GM23248 (cell line): ENCODE measurements at regions not wholly inside any gene's neighbourhood (a gene's known extent, or its start where the extent isn't known, plus 50 kb on each side); places are given as distances from the start of the nearest gene placed in this dataset.
"Not testable (repeated sequence)": the region's sequence is repeated elsewhere in the genome, so short reads cannot be mapped to it uniquely, and the experiment has no call there.

Experiments used
- DNase-seq: peaks from one replicate; pipeline ENCODE4 v3.0.0-alpha.2; 2015
- H2AFZ ChIP-seq: fragments of 200-600 bp; sonication (generic); 2 replicates; pipeline ENCODE4 v1.6.1; 2016; ENCODE audit warnings: antibody characterized with exemption
- H3F3A ChIP-seq: fragments of 200-600 bp; sonication (generic); 2 replicates; pipeline ENCODE4 v1.6.1; 2016; ENCODE audit warnings: mild to moderate bottlenecking, antibody characterized with exemption, mixed run types; ENCODE audit not compliant: insufficient read depth
- H3K27ac ChIP-seq: fragments of 200-600 bp; sonication (generic); 2 replicates; pipeline ENCODE4 v1.5.1; 2016; ENCODE audit warnings: mild to moderate bottlenecking
- H3K27me3 ChIP-seq: fragments of 200-600 bp; sonication (generic); replicated peaks from 2 replicates; pipeline ENCODE4 v1.6.1; 2016; ENCODE audit warnings: mild to moderate bottlenecking; ENCODE audit not compliant: insufficient read depth
- H3K36me3 ChIP-seq: fragments of 200-600 bp; sonication (generic); 2 replicates; pipeline ENCODE4 v1.6.1; 2016; ENCODE audit warnings: low read depth, mild to moderate bottlenecking
- H3K4me1 ChIP-seq: fragments of 200-600 bp; sonication (generic); 2 replicates; pipeline ENCODE4 v1.6.1; 2016; ENCODE audit warnings: mild to moderate bottlenecking; ENCODE audit not compliant: insufficient read depth
- H3K4me2 ChIP-seq: fragments of 200-600 bp; sonication (generic); one replicate; pipeline ENCODE4 v1.6.1; 2016; ENCODE audit warnings: mild to moderate bottlenecking; ENCODE audit not compliant: unreplicated experiment
- H3K4me3 ChIP-seq: fragments of 200-600 bp; sonication (generic); 2 replicates; pipeline ENCODE4 v1.5.1; 2016; ENCODE audit warnings: mild to moderate bottlenecking
- H3K79me2 ChIP-seq: fragments of 200-600 bp; sonication (generic); 2 replicates; pipeline ENCODE4 v1.6.1; 2016; ENCODE audit warnings: mild to moderate bottlenecking; ENCODE audit not compliant: insufficient read depth
- H3K9ac ChIP-seq: fragments of 200-600 bp; sonication (generic); 2 replicates; pipeline ENCODE4 v1.6.1; 2016; ENCODE audit warnings: mild to moderate bottlenecking
- H3K9me2 ChIP-seq: fragments of 200-600 bp; sonication (generic); 2 replicates; pipeline ENCODE4 v1.6.1; 2016; ENCODE audit warnings: mixed run types, mild to moderate bottlenecking, moderate library complexity; ENCODE audit not compliant: insufficient read depth
- H3K9me3 ChIP-seq: fragments of 200-600 bp; sonication (generic); one replicate; pipeline ENCODE4 v1.6.1; 2017; ENCODE audit warnings: low read depth
- H4K20me1 ChIP-seq: fragments of 200-600 bp; sonication (generic); 2 replicates; pipeline ENCODE4 v1.6.0; 2016; ENCODE audit not compliant: insufficient read depth
- EZH2 ChIP-seq: fragments of 200-600 bp; sonication (generic); IDR thresholded peaks from 2 replicates; pipeline ENCODE4 v1.6.1; 2018; ENCODE audit warnings: antibody characterized with exemption, mild to moderate bottlenecking; ENCODE audit not compliant: insufficient read depth, poor library complexity, severe bottlenecking
- EZH2phosphoT487 ChIP-seq: fragments of 200-600 bp; sonication (generic); IDR thresholded peaks from 2 replicates; pipeline ENCODE4 v1.6.1; 2018; ENCODE audit warnings: antibody characterized with exemption, moderate library complexity, mild to moderate bottlenecking, low read depth; ENCODE audit not compliant: insufficient read depth
- WGBS, 2 experiments: methylation state at CpG; one replicate each; pipeline ENCODE4 v1.1.6; 2015 to 2017; ENCODE audit warnings: low lambda C conversion rate in 2 of 2, low coverage in 1 of 2; ENCODE audit errors: missing lambda C conversion rate in 2 of 2; 5-methylcytosine and 5-hydroxymethylcytosine counted together
- in situ Hi-C: fragments of 300-500 bp; cut with MboI; formaldehyde crosslinking; loops from 2 replicates; pipeline ENCODE4 v1.15.0; 2020

- Histone ChIP-seq H3K4me2 (no peak overlapping the region), H3K79me2 (no peaks in the 10 kb centered on the region), H3K9me3 (no peaks in the 10 kb centered on the region), H3K27ac (no peak overlapping the region), H3K36me3 (no peaks in the 10 kb centered on the region), H3F3A (no peaks in the 10 kb centered on the region), H4K20me1 (no peaks in the 10 kb centered on the region), H3K4me3 (no peak overlapping the region), H3K27me3 (peaks cover 75% of the 10 kb centered on the region), H3K9me2 (no peaks in the 10 kb centered on the region), H2AFZ (no peak overlapping the region), H3K4me1 (no peaks in the 10 kb centered on the region), H3K9ac (no peak overlapping the region)
- 28 to 30% methylated on average over 6 of the region's 6 CpGs for WGBS, 2 experiments
- in situ Hi-C loops, result no loop called here
- no peak for DNase-seq
- TF ChIP-seq EZH2, result no peak
- TF ChIP-seq EZH2phosphoT487, result no peak
Measured at GRCh38 chr10:100636848-100637553, 101.3 kb downstream of the HIF1AN start.

- peak; percentile 34 for DNase-seq
- in situ Hi-C loops, result no loop called here
Measured at GRCh38 chr10:100637785-100638184, 102.0 kb downstream of the HIF1AN start.

GRCh38 chr10:100638969-100639368 is 103.2 kb downstream of the HIF1AN start:
- H2AFZ ChIP-seq, H3K36me3 ChIP-seq, H3K27ac ChIP-seq, H3K9ac ChIP-seq, H3K4me3 ChIP-seq, H3F3A ChIP-seq, H4K20me1 ChIP-seq, in situ Hi-C loops, DNase-seq, H3K9me3 ChIP-seq, H3K9me2 ChIP-seq, H3K4me2 ChIP-seq, H3K4me1 ChIP-seq, H3K79me2 ChIP-seq: not testable (repeated sequence)
- peaks cover 74% of the 10 kb centered on the region for H3K27me3 ChIP-seq
- 45 to 46% methylated on average over 6 of the region's 6 CpGs for WGBS, 2 experiments

More at GRCh38 chr10:100637785-100638184, 102.0 kb downstream of the HIF1AN start:
- H3K9ac ChIP-seq, result no peak overlapping the region
- TF ChIP-seq EZH2 (no peak), EZH2phosphoT487 (no peak)
- H3K27me3 ChIP-seq, result peaks cover 79% of the 10 kb centered on the region
- H3K36me3 ChIP-seq, result no peaks in the 10 kb centered on the region
- no peak overlapping the region for H3K27ac ChIP-seq
- no peak overlapping the region for H3K4me2 ChIP-seq
- no peaks in the 10 kb centered on the region for H4K20me1 ChIP-seq
- no peak overlapping the region for H3K4me3 ChIP-seq
- H3F3A ChIP-seq, result no peaks in the 10 kb centered on the region
- H3K79me2 ChIP-seq, result no peaks in the 10 kb centered on the region
- WGBS, 2 experiments, result 6% methylated on average over 9 of the region's 9 CpGs
- H3K4me1 ChIP-seq, result no peaks in the 10 kb centered on the region
- H3K9me3 ChIP-seq, result no peaks in the 10 kb centered on the region
- H2AFZ ChIP-seq, result no peak overlapping the region
- no peaks in the 10 kb centered on the region for H3K9me2 ChIP-seq

- no peak overlapping the region for H3K9ac ChIP-seq
- H3K79me2 ChIP-seq, result no peaks in the 10 kb centered on the region
- H3K27me3 ChIP-seq, result peaks cover 58% of the 10 kb centered on the region
- no peak overlapping the region for H3K4me2 ChIP-seq
- TF ChIP-seq EZH2phosphoT487 (no peak), EZH2 (no peak)
- H3K36me3 ChIP-seq, result no peaks in the 10 kb centered on the region
- no peak overlapping the region for H3K4me3 ChIP-seq
- no peaks in the 10 kb centered on the region for H3K9me2 ChIP-seq
- H2AFZ ChIP-seq, result no peak overlapping the region
- no peak for DNase-seq
- in situ Hi-C loops, result no loop called here
- H3F3A ChIP-seq, result no peaks in the 10 kb centered on the region
- 8 to 11% methylated on average over 9 of the region's 9 CpGs for WGBS, 2 experiments
- no peaks in the 10 kb centered on the region for H4K20me1 ChIP-seq
- no peak overlapping the region for H3K27ac ChIP-seq
- no peaks in the 10 kb centered on the region for H3K4me1 ChIP-seq
- no peaks in the 10 kb centered on the region for H3K9me3 ChIP-seq
Measured at GRCh38 chr10:100642295-100642994, 102.9 kb upstream of the PAX2 start.
